Gastroesophageal sphincter (tissue), 3 donors: ENCODE measurements at regions not wholly inside any gene's neighbourhood (a gene's known extent, or its start where the extent isn't known, plus 50 kb on each side); places are given as distances from the start of the nearest gene placed in this dataset.

Source experiments
- CTCF ChIP-seq, 4 experiments: fragments of 200-600 bp in 2 of 4; fragments of 450-650 bp in 2 of 4; sonication (generic) in 1 of 4; IDR thresholded peaks; one replicate each; pipeline ENCODE4 v1.5.1; 2017 to 2019; ENCODE audit warnings: antibody characterized with exemption in 4 of 4, mild to moderate bottlenecking in 2 of 4, moderate library complexity in 2 of 4
- EP300 ChIP-seq: sonication (generic); formaldehyde crosslinking; IDR thresholded peaks from one replicate; pipeline ENCODE4 v1.6.1; 2017; ENCODE audit warnings: antibody characterized with exemption, mild to moderate bottlenecking
- POLR2A ChIP-seq, 2 donors: fragments of 450-650 bp; IDR thresholded peaks; one replicate each; pipeline ENCODE4 v1.6.1; 2017; ENCODE audit warnings: antibody characterized with exemption in 2 of 2, mild to moderate bottlenecking in 2 of 2, moderate library complexity in 1 of 2
- POLR2AphosphoS5 ChIP-seq: sonication (generic); formaldehyde crosslinking; IDR thresholded peaks from one replicate; pipeline ENCODE4 v1.6.1; 2017; ENCODE audit warnings: antibody characterized with exemption

GRCh38 chr18:25771796-25772195, 318.6 kb downstream of the SS18 start:
- TF ChIP-seq POLR2A (IDR thresholded peaks at IDR 0.05) (no peak), CTCF (IDR thresholded peaks at IDR 0.05) (no peak), EP300 (no peak), POLR2AphosphoS5 (no peak)
